Caco-2 (cell line): ENCODE measurements at regions not wholly inside any gene's neighbourhood (a gene's known extent, or its start where the extent isn't known, plus 50 kb on each side); places are given as distances from the start of the nearest gene placed in this dataset.
"Not testable (repeated sequence)": the region's sequence is repeated elsewhere in the genome, so short reads cannot be mapped to it uniquely, and the experiment has no call there.

Source experiments
- BruUV-seq: library from RNA; stranded (reverse); fragments of 400-500 nt; replicated peaks from 2 replicates; lab custom pipeline; 2021; lab: Mats Ljungman, UMichigan
- CTCF ChIA-PET: fragments of 300-600 bp; sonication (Branson Sonifier 250); formaldehyde crosslinking; loops from one replicate; lab custom pipeline; 2022; ENCODE audit warnings: antibody characterized with exemption; lab: Charles Lee
- POLR2A ChIA-PET: fragments of 300-600 bp; sonication (Branson Sonifier 250); formaldehyde crosslinking; loops from one replicate; lab custom pipeline; 2022; ENCODE audit warnings: antibody characterized with exemption; lab: Charles Lee
- DNase-seq, 2 experiments: peaks; one replicate each; pipeline versions ENCODE4 v3.0.0 to v3.0.0-alpha.2; 2020 to 2022
- H3K27me3 ChIP-seq: replicated peaks from 2 replicates; pipeline ENCODE4 v1.6.0; 2011; ENCODE audit warnings: low read length; ENCODE audit not compliant: control insufficient read depth, insufficient read depth
- H3K36me3 ChIP-seq: 2 replicates; pipeline ENCODE4 v1.5.1; 2011; ENCODE audit warnings: low read length; ENCODE audit not compliant: control insufficient read depth, insufficient read depth
- H3K4me1 ChIP-seq: fragments of 250-450 bp; sonication (Bioruptor Pico); 2 replicates; pipeline ENCODE4 v1.5.1; 2020; ENCODE audit warnings: mild to moderate bottlenecking
- H3K4me3 ChIP-seq: 2 replicates; pipeline ENCODE4 v1.5.1; 2011; ENCODE audit warnings: low read depth, mild to moderate bottlenecking, control low read depth, low read length
- H3K9me3 ChIP-seq: fragments of 250-450 bp; sonication (Bioruptor Pico); 2 replicates; pipeline ENCODE4 v1.5.1; 2020; ENCODE audit warnings: mild to moderate bottlenecking, moderate library complexity
- H3K27ac Mint-ChIP-seq: one replicate; pipeline ENCODE4 v1.8.0; 2022; ENCODE audit warnings: mixed read lengths; ENCODE audit not compliant: unreplicated experiment
- H3K27me3 Mint-ChIP-seq: one replicate; pipeline ENCODE4 v1.8.0; 2022; ENCODE audit warnings: mixed read lengths; ENCODE audit not compliant: insufficient read depth, unreplicated experiment
- H3K36me3 Mint-ChIP-seq: one replicate; pipeline ENCODE4 v1.8.0; 2022; ENCODE audit warnings: mild to moderate bottlenecking, mixed read lengths; ENCODE audit not compliant: insufficient read depth, unreplicated experiment
- H3K4me1 Mint-ChIP-seq: one replicate; pipeline ENCODE4 v1.8.0; 2022; ENCODE audit warnings: low read depth, mixed read lengths; ENCODE audit not compliant: unreplicated experiment
- H3K4me3 Mint-ChIP-seq: one replicate; pipeline ENCODE4 v1.8.0; 2022; ENCODE audit warnings: mild to moderate bottlenecking, moderate library complexity, mixed read lengths; ENCODE audit not compliant: unreplicated experiment
- H3K9me3 Mint-ChIP-seq: one replicate; pipeline ENCODE4 v1.8.0; 2022; ENCODE audit warnings: mixed read lengths; ENCODE audit not compliant: unreplicated experiment
- CTCF ChIP-seq, 2 experiments: fragments of 200-600 bp in 1 of 2; IDR thresholded peaks; 1 replicate in 1 of 2; 2 replicates in 1 of 2; pipeline versions ENCODE4 v1.5.1 to v1.8.0; 2011 to 2022; ENCODE audit warnings: antibody characterized with exemption in 1 of 2, control low read depth in 1 of 2, inconsistent platforms in 1 of 2, low read depth in 1 of 2, low read length in 1 of 2, mild to moderate bottlenecking in 1 of 2, moderate library complexity in 1 of 2; ENCODE audit not compliant: insufficient read depth in 1 of 2, severe bottlenecking in 1 of 2, unreplicated experiment in 1 of 2
- intact Hi-C: fragments of 100-400 bp; cut with micrococcal nuclease; formaldehyde crosslinking; loops from one replicate; pipeline ENCODE4 v1.10.0; 2022; ENCODE audit not compliant: unreplicated experiment

- no peak for DNase-seq
- Mint-ChIP-seq H3K36me3 (no peaks in the 10 kb centered on the region), H3K4me1 (peaks cover 8% of the 10 kb centered on the region), H3K4me3 (no peak overlapping the region), H3K9me3 (peaks cover 15% of the 10 kb centered on the region), H3K27ac (peak overlapping the region; percentile 31), H3K27me3 (no peaks in the 10 kb centered on the region)
- no TSS peak for BruUV-seq
- intact Hi-C loops, result no loop called here
- Histone ChIP-seq H3K9me3 (0 out of 2 replicates have a peak, but pooled peaks cover 8% of the 10 kb centered on the region), H3K4me3 (no peak overlapping the region), H3K36me3 (no peaks in the 10 kb centered on the region), H3K27me3 (no peaks in the 10 kb centered on the region), H3K4me1 (no peaks in the 10 kb centered on the region)
- CTCF ChIA-PET, result no interaction called here
- TF ChIP-seq CTCF (IDR thresholded peaks at IDR 0.05; ENCODE audit: insufficient read depth in 1 of 2, low read depth in 1 of 2, low read length in 1 of 2, severe bottlenecking in 1 of 2, unreplicated experiment in 1 of 2), result no peak
- POLR2A ChIA-PET, result no interaction called here
These were observed 85.7 kb upstream of the SLC45A1 start for GRCh38 chr1:8232036-8232757.

GRCh38 chr1:8230292-8230621, 87.7 kb upstream of the SLC45A1 start:
- H3K4me3 ChIP-seq, result no peak overlapping the region
- Mint-ChIP-seq H3K4me1 (peaks cover 14% of the 10 kb centered on the region), H3K27ac (no peak overlapping the region), H3K27me3 (no peaks in the 10 kb centered on the region), H3K9me3 (peaks cover 21% of the 10 kb centered on the region), H3K36me3 (no peaks in the 10 kb centered on the region), H3K4me3 (no peak overlapping the region)
- CTCF ChIA-PET, result no interaction called here
- TF ChIP-seq CTCF (IDR thresholded peaks at IDR 0.05; ENCODE audit: insufficient read depth in 1 of 2, low read depth in 1 of 2, low read length in 1 of 2, severe bottlenecking in 1 of 2, unreplicated experiment in 1 of 2), result no peak
- no peaks in the 10 kb centered on the region for H3K27me3 ChIP-seq
- intact Hi-C loops, result no loop called here
- POLR2A ChIA-PET, result interaction anchor here (0.6 to 0.7 kb wide), 2 partner anchors 213 to 1974 kb away, joined by 4 read pairs; no protein-coding TSS in a partner anchor
- no peak for DNase-seq
- 0 out of 2 replicates have a peak, but pooled peaks cover 8% of the 10 kb centered on the region for H3K9me3 ChIP-seq
- BruUV-seq, result no TSS peak
- no peaks in the 10 kb centered on the region for H3K4me1 ChIP-seq
- no peaks in the 10 kb centered on the region for H3K36me3 ChIP-seq

- H3K9me3 Mint-ChIP-seq, result peaks cover 21% of the 10 kb centered on the region
- H3K27me3 Mint-ChIP-seq, result no peaks in the 10 kb centered on the region
- no peaks in the 10 kb centered on the region for H3K36me3 ChIP-seq
- H3K4me3 Mint-ChIP-seq, result no peak overlapping the region
- H3K36me3 Mint-ChIP-seq, result no peaks in the 10 kb centered on the region
- peaks cover 19% of the 10 kb centered on the region for H3K4me1 Mint-ChIP-seq
- no peak for TF ChIP-seq CTCF (IDR thresholded peaks at IDR 0.05; ENCODE audit: insufficient read depth in 1 of 2, low read depth in 1 of 2, low read length in 1 of 2, severe bottlenecking in 1 of 2, unreplicated experiment in 1 of 2)
- POLR2A ChIA-PET, result no interaction called here
- no peak overlapping the region for H3K4me3 ChIP-seq
- CTCF ChIA-PET, result no interaction called here
- intact Hi-C loops, result no loop called here
- no peaks in the 10 kb centered on the region for H3K4me1 ChIP-seq
- no peaks in the 10 kb centered on the region for H3K27me3 ChIP-seq
- no TSS peak for BruUV-seq
- DNase-seq, result no peak
- H3K27ac Mint-ChIP-seq, result no peak overlapping the region
- H3K9me3 ChIP-seq, result 0 out of 2 replicates have a peak, but pooled peaks cover 8% of the 10 kb centered on the region
These were observed 89.7 kb upstream of the SLC45A1 start for GRCh38 chr1:8228253-8228652.

- BruUV-seq, H3K9me3 ChIP-seq, CTCF ChIA-PET, DNase-seq, H3K27me3 ChIP-seq, intact Hi-C loops, POLR2A ChIA-PET, H3K4me3 Mint-ChIP-seq, H3K4me1 ChIP-seq, H3K4me3 ChIP-seq, H3K27me3 Mint-ChIP-seq, H3K36me3 Mint-ChIP-seq, H3K27ac Mint-ChIP-seq, H3K36me3 ChIP-seq: not testable (repeated sequence)
- Mint-ChIP-seq H3K4me1 (peaks cover 19% of the 10 kb centered on the region), H3K9me3 (peaks cover 21% of the 10 kb centered on the region)
These were observed 90.2 kb upstream of the SLC45A1 start for GRCh38 chr1:8227674-8228073.
